ENCODE measurements at regions not wholly inside any gene's neighbourhood (a gene's known extent, or its start where the extent isn't known, plus 50 kb on each side); places are given as distances from the start of the nearest gene placed in this dataset.

- TF ChIP-seq EZH2 (IDR thresholded peaks at IDR 0.05; ENCODE audit: borderline replicate concordance): no peak
- no peak for TF ChIP-seq CTCF (IDR thresholded peaks at IDR 0.05; ENCODE audit: poor library complexity)
Measured at GRCh38 chr2:111633189-111633588, 250.8 kb downstream of the ANAPC1 start.
